ENCODE measurements at regions not wholly inside any gene's neighbourhood (a gene's known extent, or its start where the extent isn't known, plus 50 kb on each side); places are given as distances from the start of the nearest gene placed in this dataset.

DNA sequence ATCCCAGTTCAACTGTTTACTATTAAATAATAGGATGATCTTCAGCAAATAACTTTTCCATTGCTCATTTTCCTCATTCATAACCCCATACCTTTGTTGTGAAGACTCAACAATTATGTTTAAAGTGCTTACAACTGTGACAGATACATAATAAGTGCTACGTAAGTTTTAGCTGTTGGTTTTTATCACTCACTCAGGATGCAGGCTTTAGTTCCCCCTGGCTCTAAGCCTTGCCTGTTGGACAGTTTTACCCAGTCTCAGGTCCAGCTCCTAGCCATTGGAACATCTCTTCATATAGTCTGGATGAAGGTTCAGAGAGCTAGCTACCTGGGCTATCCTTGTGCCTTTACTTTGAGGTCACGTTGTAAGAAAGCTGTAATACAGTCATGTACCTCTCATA is 353.2 kb downstream of the CRPPA start:
- no peaks in the 10 kb centered on the region for H3K27me3 ChIP-seq (ENCODE audit: insufficient read depth)
- no peak overlapping the region for H3K27ac ChIP-seq (ENCODE audit: low read depth)
- H3K4me2 ChIP-seq: no peak overlapping the region
- H3F3A ChIP-seq (replicated peaks; ENCODE audit: low read depth): no peaks in the 10 kb centered on the region
- H3K4me3 ChIP-seq: no peak overlapping the region
- TF ChIP-seq REST (IDR thresholded peaks at IDR 0.05; ENCODE audit: unreplicated experiment) (no peak), STAT1 (IDR thresholded peaks at IDR 0.05; ENCODE audit: unreplicated experiment) (no peak), ETS1 (IDR thresholded peaks at IDR 0.05) (no peak), ZNF114 (CRISPR knock-in tag; IDR thresholded peaks at IDR 0.05) (no peak), CREB1 (CRISPR knock-in tag; IDR thresholded peaks at IDR 0.05; ENCODE audit: low read depth) (no peak), ZNF462 (CRISPR knock-in tag; IDR thresholded peaks at IDR 0.05) (no peak)
- no peaks in the 10 kb centered on the region for H3K9me3 Mint-ChIP-seq
- no peak overlapping the region for H3K4me3 Mint-ChIP-seq
- H3K79me2 ChIP-seq (replicated peaks; ENCODE audit: insufficient read depth): no peaks in the 10 kb centered on the region
- DNase-seq (ENCODE audit: low spot score) (no peak), ATAC-seq (no peak)
- H3K36me3 Mint-ChIP-seq (ENCODE audit: low read depth): no peaks in the 10 kb centered on the region
- peaks cover 19% of the 10 kb centered on the region; the same call in 2 of the 3 replicates for H3K4me1 Mint-ChIP-seq
- H3K27me3 Mint-ChIP-seq (ENCODE audit: insufficient read depth, low read depth, poor library complexity): no peaks in the 10 kb centered on the region
- H2AFZ ChIP-seq: no peak overlapping the region
- no peaks in the 10 kb centered on the region for H3K9me2 ChIP-seq (ENCODE audit: insufficient read depth)
- H3K36me3 ChIP-seq (ENCODE audit: insufficient read depth): no peaks in the 10 kb centered on the region
- no peak overlapping the region for H3K27ac Mint-ChIP-seq
- H3K4me1 ChIP-seq (ENCODE audit: insufficient read depth): peaks cover 3% of the 10 kb centered on the region; the same call in 1 of the 2 replicates
- H4K20me1 ChIP-seq (replicated peaks; ENCODE audit: insufficient read depth): no peaks in the 10 kb centered on the region

Data from GM23338 (cell line).